Activated naive CD8-positive, alpha-beta T cell (primary cell): ENCODE measurements at regions not wholly inside any gene's neighbourhood (a gene's known extent, or its start where the extent isn't known, plus 50 kb on each side); places are given as distances from the start of the nearest gene placed in this dataset.

ENCODE experiments used
- H3K27ac Mint-ChIP-seq: one replicate; pipeline ENCODE4 v1.8.0; 2021; ENCODE audit warnings: mixed read lengths
- H3K27me3 Mint-ChIP-seq: one replicate; pipeline ENCODE4 v1.8.0; 2021; ENCODE audit warnings: mixed read lengths
- H3K36me3 Mint-ChIP-seq: one replicate; pipeline ENCODE4 v1.8.0; 2021; ENCODE audit warnings: mixed read lengths
- H3K4me1 Mint-ChIP-seq: one replicate; pipeline ENCODE4 v1.8.0; 2021; ENCODE audit warnings: low read depth, mixed read lengths
- H3K4me3 Mint-ChIP-seq: one replicate; pipeline ENCODE4 v1.8.0; 2021; ENCODE audit warnings: mild to moderate bottlenecking, mixed read lengths
- H3K9me3 Mint-ChIP-seq: one replicate; pipeline ENCODE4 v1.8.0; 2021; ENCODE audit warnings: low read depth, mixed read lengths

- Mint-ChIP-seq H3K4me1 (peaks cover 7% of the 10 kb centered on the region), H3K27me3 (peaks cover 6% of the 10 kb centered on the region), H3K27ac (no peak overlapping the region), H3K9me3 (no peaks in the 10 kb centered on the region), H3K36me3 (peaks cover 1% of the 10 kb centered on the region), H3K4me3 (no peak overlapping the region)
Measured at GRCh38 chr6:45806172-45806571, 209.5 kb downstream of the CLIC5 start.

- H3K4me3 Mint-ChIP-seq: no peak overlapping the region
- H3K27me3 Mint-ChIP-seq: no peaks in the 10 kb centered on the region
- H3K4me1 Mint-ChIP-seq: peaks cover 7% of the 10 kb centered on the region
- H3K9me3 Mint-ChIP-seq: no peaks in the 10 kb centered on the region
- no peak overlapping the region for H3K27ac Mint-ChIP-seq
- no peaks in the 10 kb centered on the region for H3K36me3 Mint-ChIP-seq
Measured at GRCh38 chr6:45803071-45803470, 212.6 kb downstream of the CLIC5 start.

- Mint-ChIP-seq H3K4me3 (no peak overlapping the region), H3K4me1 (peaks cover 7% of the 10 kb centered on the region), H3K36me3 (no peaks in the 10 kb centered on the region), H3K27ac (no peak overlapping the region), H3K27me3 (peaks cover 1% of the 10 kb centered on the region), H3K9me3 (no peaks in the 10 kb centered on the region)
Measured at GRCh38 chr6:45801471-45802289, 214.0 kb downstream of the CLIC5 start.

- H3K4me3 Mint-ChIP-seq: no peak overlapping the region
- H3K27ac Mint-ChIP-seq: no peak overlapping the region
- H3K36me3 Mint-ChIP-seq: no peaks in the 10 kb centered on the region
Measured at GRCh38 chr6:45800911-45801310, 214.7 kb downstream of the CLIC5 start.

GRCh38 chr6:45795678-45796077 lies 220.0 kb downstream of the CLIC5 start:
- no peak overlapping the region for H3K27ac Mint-ChIP-seq

More at GRCh38 chr6:45800911-45801310, 214.7 kb downstream of the CLIC5 start:
- Mint-ChIP-seq H3K9me3 (no peaks in the 10 kb centered on the region), H3K27me3 (peaks cover 1% of the 10 kb centered on the region), H3K4me1 (peaks cover 7% of the 10 kb centered on the region)

GRCh38 chr6:45794465-45794864 lies 221.2 kb downstream of the CLIC5 start:
- Mint-ChIP-seq H3K27me3 (peaks cover 3% of the 10 kb centered on the region), H3K9me3 (no peaks in the 10 kb centered on the region), H3K4me1 (no peaks in the 10 kb centered on the region), H3K36me3 (no peaks in the 10 kb centered on the region), H3K4me3 (no peak overlapping the region), H3K27ac (no peak overlapping the region)

More at GRCh38 chr6:45795678-45796077, 220.0 kb downstream of the CLIC5 start:
- Mint-ChIP-seq H3K4me3 (no peak overlapping the region), H3K36me3 (no peaks in the 10 kb centered on the region), H3K4me1 (no peaks in the 10 kb centered on the region), H3K27me3 (peaks cover 3% of the 10 kb centered on the region), H3K9me3 (no peaks in the 10 kb centered on the region)

GRCh38 chr6:45791211-45792168 lies 224.2 kb downstream of the CLIC5 start:
- no peaks in the 10 kb centered on the region for H3K36me3 Mint-ChIP-seq
- no peak overlapping the region for H3K4me3 Mint-ChIP-seq
- no peaks in the 10 kb centered on the region for H3K9me3 Mint-ChIP-seq
- no peaks in the 10 kb centered on the region for H3K4me1 Mint-ChIP-seq
- peaks cover 2% of the 10 kb centered on the region for H3K27me3 Mint-ChIP-seq
- no peak overlapping the region for H3K27ac Mint-ChIP-seq

- peaks cover 2% of the 10 kb centered on the region for H3K27me3 Mint-ChIP-seq
- no peak overlapping the region for H3K4me3 Mint-ChIP-seq
- H3K9me3 Mint-ChIP-seq: no peaks in the 10 kb centered on the region
- no peaks in the 10 kb centered on the region for H3K36me3 Mint-ChIP-seq
- no peak overlapping the region for H3K27ac Mint-ChIP-seq
- H3K4me1 Mint-ChIP-seq: no peaks in the 10 kb centered on the region
Measured at GRCh38 chr6:45789238-45789637, 226.4 kb downstream of the CLIC5 start.

- no peaks in the 10 kb centered on the region for H3K4me1 Mint-ChIP-seq
- H3K9me3 Mint-ChIP-seq: no peaks in the 10 kb centered on the region
- peaks cover 2% of the 10 kb centered on the region for H3K27me3 Mint-ChIP-seq
Measured at GRCh38 chr6:45787384-45787783, 228.3 kb downstream of the CLIC5 start.

GRCh38 chr6:45786355-45786781 lies 229.3 kb downstream of the CLIC5 start:
- H3K4me3 Mint-ChIP-seq: no peak overlapping the region
- H3K4me1 Mint-ChIP-seq: no peaks in the 10 kb centered on the region
- no peaks in the 10 kb centered on the region for H3K36me3 Mint-ChIP-seq
- H3K27ac Mint-ChIP-seq: no peak overlapping the region
- H3K9me3 Mint-ChIP-seq: no peaks in the 10 kb centered on the region
- peaks cover 2% of the 10 kb centered on the region for H3K27me3 Mint-ChIP-seq

More at GRCh38 chr6:45787384-45787783, 228.3 kb downstream of the CLIC5 start:
- Mint-ChIP-seq H3K27ac (no peak overlapping the region), H3K36me3 (no peaks in the 10 kb centered on the region), H3K4me3 (no peak overlapping the region)

GRCh38 chr6:45784250-45784649 lies 231.4 kb downstream of the CLIC5 start:
- Mint-ChIP-seq H3K9me3 (no peaks in the 10 kb centered on the region), H3K27ac (no peak overlapping the region), H3K4me3 (no peak overlapping the region), H3K27me3 (no peaks in the 10 kb centered on the region), H3K36me3 (no peaks in the 10 kb centered on the region), H3K4me1 (no peaks in the 10 kb centered on the region)

- no peak overlapping the region for H3K4me3 Mint-ChIP-seq
- H3K27ac Mint-ChIP-seq: no peak overlapping the region
- no peaks in the 10 kb centered on the region for H3K9me3 Mint-ChIP-seq
- H3K27me3 Mint-ChIP-seq: no peaks in the 10 kb centered on the region
- no peaks in the 10 kb centered on the region for H3K4me1 Mint-ChIP-seq
- no peaks in the 10 kb centered on the region for H3K36me3 Mint-ChIP-seq
Measured at GRCh38 chr6:45783716-45784115, 231.9 kb downstream of the CLIC5 start.

- Mint-ChIP-seq H3K36me3 (no peaks in the 10 kb centered on the region), H3K4me1 (no peaks in the 10 kb centered on the region), H3K9me3 (no peaks in the 10 kb centered on the region), H3K27ac (no peak overlapping the region), H3K4me3 (no peak overlapping the region), H3K27me3 (peaks cover 1% of the 10 kb centered on the region)
Measured at GRCh38 chr6:45781890-45782289, 233.8 kb downstream of the CLIC5 start.

- no peaks in the 10 kb centered on the region for H3K36me3 Mint-ChIP-seq
- H3K27ac Mint-ChIP-seq: no peak overlapping the region
- H3K9me3 Mint-ChIP-seq: no peaks in the 10 kb centered on the region
- H3K4me1 Mint-ChIP-seq: no peaks in the 10 kb centered on the region
- H3K27me3 Mint-ChIP-seq: peaks cover 1% of the 10 kb centered on the region
- H3K4me3 Mint-ChIP-seq: no peak overlapping the region
Measured at GRCh38 chr6:45780523-45780922, 235.1 kb downstream of the CLIC5 start.
